ENCODE measurements at regions not wholly inside any gene's neighbourhood (a gene's known extent, or its start where the extent isn't known, plus 50 kb on each side); places are given as distances from the start of the nearest gene placed in this dataset.

DNA sequence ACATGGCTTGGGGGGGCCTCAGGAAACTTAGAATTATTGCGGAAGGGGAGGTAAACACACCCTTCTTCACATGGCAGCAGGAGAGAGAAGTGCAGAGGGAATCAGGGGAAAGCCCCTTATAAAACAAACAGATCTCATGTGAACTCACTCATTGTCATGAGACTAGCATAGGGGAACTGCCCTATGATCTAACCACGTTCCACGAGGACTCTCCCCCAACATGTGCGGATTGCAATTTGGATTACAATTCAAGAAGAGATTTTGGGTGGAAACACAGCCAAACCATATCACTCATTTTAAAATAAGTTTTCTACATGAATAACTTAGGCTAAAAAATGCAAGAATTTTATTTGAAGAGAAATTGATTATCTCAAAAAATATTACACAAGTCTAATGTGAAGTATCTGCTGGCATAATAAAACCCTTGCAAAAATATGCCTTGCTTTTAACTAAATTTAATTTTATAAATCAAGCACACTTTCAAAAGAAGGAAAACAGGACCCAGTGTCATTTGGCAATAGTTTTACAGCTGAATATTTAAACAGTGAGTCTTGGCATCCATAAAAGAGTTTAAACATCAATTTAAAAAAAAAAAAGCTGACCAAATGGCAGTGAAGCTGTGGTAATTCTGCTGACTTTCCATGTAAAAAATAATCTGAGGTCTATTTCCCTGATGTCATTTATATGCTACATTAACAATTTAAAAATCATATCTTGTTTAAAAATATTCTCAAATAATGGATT lies 1057.2 kb downstream of the NAALADL2 start:
- H3K4me3 ChIP-seq, result no peak overlapping the region
- no peaks in the 10 kb centered on the region for H3K36me3 ChIP-seq
- in situ Hi-C loops (cut with MboI; ENCODE audit: low sequenced_read_pairs in 4 of 4) (no loop called here), intact Hi-C loops (cut with DNase I; ENCODE audit: low total_unique reads) (no loop called here)
- H3K27me3 ChIP-seq, result no peaks in the 10 kb centered on the region
- H3K9me3 ChIP-seq, result no peaks in the 10 kb centered on the region
- DNase-seq (no peak), ATAC-seq (no peak)
- TF ChIP-seq, protein P1, sequence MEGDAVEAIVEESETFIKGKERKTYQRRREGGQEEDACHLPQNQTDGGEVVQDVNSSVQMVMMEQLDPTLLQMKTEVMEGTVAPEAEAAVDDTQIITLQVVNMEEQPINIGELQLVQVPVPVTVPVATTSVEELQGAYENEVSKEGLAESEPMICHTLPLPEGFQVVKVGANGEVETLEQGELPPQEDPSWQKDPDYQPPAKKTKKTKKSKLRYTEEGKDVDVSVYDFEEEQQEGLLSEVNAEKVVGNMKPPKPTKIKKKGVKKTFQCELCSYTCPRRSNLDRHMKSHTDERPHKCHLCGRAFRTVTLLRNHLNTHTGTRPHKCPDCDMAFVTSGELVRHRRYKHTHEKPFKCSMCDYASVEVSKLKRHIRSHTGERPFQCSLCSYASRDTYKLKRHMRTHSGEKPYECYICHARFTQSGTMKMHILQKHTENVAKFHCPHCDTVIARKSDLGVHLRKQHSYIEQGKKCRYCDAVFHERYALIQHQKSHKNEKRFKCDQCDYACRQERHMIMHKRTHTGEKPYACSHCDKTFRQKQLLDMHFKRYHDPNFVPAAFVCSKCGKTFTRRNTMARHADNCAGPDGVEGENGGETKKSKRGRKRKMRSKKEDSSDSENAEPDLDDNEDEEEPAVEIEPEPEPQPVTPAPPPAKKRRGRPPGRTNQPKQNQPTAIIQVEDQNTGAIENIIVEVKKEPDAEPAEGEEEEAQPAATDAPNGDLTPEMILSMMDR (IDR thresholded peaks at IDR 0.05 in 4 of 5, conservative IDR thresholded peaks at IDR 0.05 in 1 of 5), result no peak
- no peak for TF ChIP-seq POLR2A (IDR thresholded peaks at IDR 0.05)
- no peak overlapping the region for H3K27ac ChIP-seq
- H3K4me1 ChIP-seq, result no peaks in the 10 kb centered on the region

DNA sequence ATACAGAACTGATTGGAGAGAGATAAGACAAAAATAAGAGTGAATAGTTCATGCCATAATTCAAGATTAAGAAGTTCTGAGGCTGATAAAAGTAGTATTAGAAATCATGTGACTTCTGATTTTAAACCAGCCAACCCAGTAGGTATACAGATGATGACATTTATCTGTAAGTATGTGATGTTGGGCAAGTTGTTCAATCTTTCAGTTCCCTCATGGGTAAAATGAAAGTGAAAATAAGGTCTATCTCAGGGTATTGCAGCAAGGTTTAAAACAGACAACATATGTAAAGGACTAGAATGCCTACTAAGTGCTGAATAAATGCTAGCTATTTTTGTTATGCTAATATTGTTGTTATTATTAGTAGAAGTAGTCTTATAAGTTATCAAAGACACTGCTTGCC lies 1055.7 kb downstream of the NAALADL2 start:
- H3K4me1 ChIP-seq, result no peaks in the 10 kb centered on the region
- no peak for DNase-seq
- ATAC-seq, result no peak
- no peaks in the 10 kb centered on the region for H3K36me3 ChIP-seq
- intact Hi-C loops (cut with DNase I; ENCODE audit: low total_unique reads) (no loop called here), in situ Hi-C loops (cut with MboI; ENCODE audit: low sequenced_read_pairs in 4 of 4) (no loop called here)
- TF ChIP-seq, protein P1 (IDR thresholded peaks at IDR 0.05 in 4 of 5, conservative IDR thresholded peaks at IDR 0.05 in 1 of 5), result no peak
- no peak for TF ChIP-seq POLR2A (IDR thresholded peaks at IDR 0.05)
- no peak overlapping the region for H3K27ac ChIP-seq
- no peak overlapping the region for H3K4me3 ChIP-seq
- H3K27me3 ChIP-seq, result no peaks in the 10 kb centered on the region
- no peaks in the 10 kb centered on the region for H3K9me3 ChIP-seq

DNA sequence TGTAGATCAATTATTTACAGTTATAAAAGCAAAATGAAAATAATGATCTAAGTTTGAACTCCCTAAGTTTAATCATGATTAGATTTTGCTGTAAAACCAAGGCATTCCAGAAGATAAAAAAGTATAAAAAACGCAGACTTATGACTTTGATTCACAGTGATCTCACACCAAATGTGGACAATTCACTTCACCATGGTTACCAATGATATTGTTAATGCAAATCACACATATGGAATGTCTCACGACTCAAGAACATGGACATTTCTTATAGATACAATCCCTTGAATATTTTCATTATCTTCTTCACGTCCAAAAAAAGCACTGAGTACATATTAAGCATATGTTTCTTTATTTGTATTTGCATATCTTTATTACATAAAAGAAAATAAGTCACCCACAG lies 1054.2 kb downstream of the NAALADL2 start:
- in situ Hi-C loops (cut with MboI; ENCODE audit: low sequenced_read_pairs in 4 of 4) (no loop called here), intact Hi-C loops (cut with DNase I; ENCODE audit: low total_unique reads) (no loop called here)
- no peaks in the 10 kb centered on the region for H3K36me3 ChIP-seq
- no peak overlapping the region for H3K4me3 ChIP-seq
- H3K27ac ChIP-seq, result no peak overlapping the region
- no peaks in the 10 kb centered on the region for H3K27me3 ChIP-seq
- DNase-seq (no peak), ATAC-seq (no peak)
- TF ChIP-seq, protein P1 (IDR thresholded peaks at IDR 0.05 in 4 of 5, conservative IDR thresholded peaks at IDR 0.05 in 1 of 5), result no peak
- no peak for TF ChIP-seq POLR2A (IDR thresholded peaks at IDR 0.05)
- H3K9me3 ChIP-seq, result no peaks in the 10 kb centered on the region
- H3K4me1 ChIP-seq, result no peaks in the 10 kb centered on the region

DNA sequence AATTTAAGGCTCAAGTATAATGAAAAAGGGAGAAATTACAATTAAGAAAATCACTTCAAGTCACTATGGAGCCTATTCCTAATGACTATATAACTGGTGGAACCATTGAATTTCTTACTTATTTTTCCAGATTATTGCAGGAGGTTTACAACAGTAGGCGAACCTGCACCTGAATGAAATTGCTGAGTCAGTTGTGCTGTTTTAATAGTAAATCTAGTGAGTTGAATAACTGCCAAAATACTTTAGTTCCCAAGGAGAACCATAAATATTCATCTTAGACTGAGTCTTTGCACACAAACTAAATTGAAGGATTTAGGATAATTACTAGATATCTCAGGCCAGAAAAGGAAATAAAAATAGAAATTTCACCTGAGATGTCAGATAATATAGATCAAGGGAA lies 1052.8 kb downstream of the NAALADL2 start:
- intact Hi-C loops (cut with DNase I; ENCODE audit: low total_unique reads), result no loop called here
- Histone ChIP-seq H3K4me3 (no peak overlapping the region), H3K36me3 (no peaks in the 10 kb centered on the region), H3K27me3 (no peaks in the 10 kb centered on the region), H3K27ac (no peak overlapping the region), H3K9me3 (no peaks in the 10 kb centered on the region), H3K4me1 (no peaks in the 10 kb centered on the region)
- no peak for ATAC-seq
- DNase-seq, result no peak
- in situ Hi-C loops (cut with MboI; ENCODE audit: low sequenced_read_pairs in 4 of 4), result no loop called here
- TF ChIP-seq, protein P1 (IDR thresholded peaks at IDR 0.05 in 4 of 5, conservative IDR thresholded peaks at IDR 0.05 in 1 of 5), result no peak

DNA sequence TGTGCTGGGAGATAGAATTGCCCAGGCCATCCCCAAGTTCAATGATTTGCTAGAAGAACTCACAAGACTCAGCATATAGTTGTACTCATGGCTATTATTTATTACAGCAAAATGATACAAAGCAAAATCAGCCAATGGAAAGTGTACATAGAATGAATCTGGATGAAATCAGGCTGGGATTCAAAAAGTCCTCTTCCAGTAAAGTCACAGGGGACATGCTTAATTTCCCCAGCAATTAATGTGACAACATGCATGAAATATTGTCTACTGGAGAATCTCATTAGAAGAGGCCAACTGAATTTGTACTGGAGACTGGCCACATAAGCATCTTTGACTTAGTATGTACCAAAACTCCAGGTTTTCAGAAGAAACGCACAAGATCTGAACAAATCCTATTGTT lies 1043.1 kb downstream of the NAALADL2 start:
- no peaks in the 10 kb centered on the region for H3K27me3 ChIP-seq
- no peak for TF ChIP-seq POLR2A (IDR thresholded peaks at IDR 0.05)
- TF ChIP-seq, protein P1 (IDR thresholded peaks at IDR 0.05 in 4 of 5, conservative IDR thresholded peaks at IDR 0.05 in 1 of 5), result no peak
- DNase-seq (no peak), ATAC-seq (no peak)
- no peaks in the 10 kb centered on the region for H3K9me3 ChIP-seq
- no peaks in the 10 kb centered on the region for H3K36me3 ChIP-seq
- in situ Hi-C loops (cut with MboI; ENCODE audit: low sequenced_read_pairs in 4 of 4), result no loop called here
- no peaks in the 10 kb centered on the region for H3K4me1 ChIP-seq
- H3K27ac ChIP-seq, result no peak overlapping the region
- intact Hi-C loops (cut with DNase I; ENCODE audit: low total_unique reads), result no loop called here
- H3K4me3 ChIP-seq, result no peak overlapping the region

Data from gastrocnemius medialis (tissue), 4 donors.